ENCODE measurements at regions not wholly inside any gene's neighbourhood (a gene's known extent, or its start where the extent isn't known, plus 50 kb on each side); places are given as distances from the start of the nearest gene placed in this dataset.

DNA sequence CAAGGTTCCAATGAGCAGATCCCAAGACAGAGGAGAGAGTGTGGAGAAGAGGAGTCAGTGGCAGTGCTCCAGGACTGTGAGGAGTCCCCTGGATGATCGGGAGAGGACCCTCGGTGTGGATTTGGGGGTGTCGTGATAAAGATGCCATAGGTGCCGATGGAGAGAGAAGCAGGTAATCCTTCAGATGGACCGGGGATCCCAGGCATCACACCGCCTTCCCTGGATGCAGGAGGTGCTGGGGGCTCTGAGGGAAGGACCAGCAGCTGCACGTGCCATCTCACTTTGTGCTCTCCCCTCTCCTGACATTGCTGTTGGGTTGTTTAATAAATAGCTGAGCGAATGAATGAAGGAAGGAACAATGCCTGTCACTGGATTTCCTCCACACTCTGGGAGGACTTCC lies 744.1 kb downstream of the BRD1 start:
- Mint-ChIP-seq H3K9me3 (no peaks in the 10 kb centered on the region), H3K27ac (no peak overlapping the region), H3K4me3 (no peak overlapping the region), H3K27me3 (ENCODE audit: insufficient read depth, low read depth, poor library complexity) (peaks cover 4% of the 10 kb centered on the region), H3K4me1 (no peaks in the 10 kb centered on the region; the same call in 2 of the 3 replicates), H3K36me3 (ENCODE audit: low read depth) (no peaks in the 10 kb centered on the region)
- H3K36me3 ChIP-seq (ENCODE audit: insufficient read depth): peaks cover 6% of the 10 kb centered on the region; the same call in 1 of the 2 replicates
- DNase-seq (ENCODE audit: low spot score) (no peak), ATAC-seq (no peak)
- no peak overlapping the region for H3K27ac ChIP-seq (ENCODE audit: low read depth)
- H3F3A ChIP-seq (replicated peaks; ENCODE audit: low read depth): no peaks in the 10 kb centered on the region
- H3K27me3 ChIP-seq (ENCODE audit: insufficient read depth): no peaks in the 10 kb centered on the region
- no peak overlapping the region for H3K4me2 ChIP-seq
- no peaks in the 10 kb centered on the region for H4K20me1 ChIP-seq (replicated peaks; ENCODE audit: insufficient read depth)
- no peak overlapping the region for H2AFZ ChIP-seq
- H3K4me1 ChIP-seq (ENCODE audit: insufficient read depth): no peaks in the 10 kb centered on the region
- H3K9me2 ChIP-seq (ENCODE audit: insufficient read depth): no peaks in the 10 kb centered on the region
- TF ChIP-seq JUNB (IDR thresholded peaks at IDR 0.05; ENCODE audit: unreplicated experiment) (no peak), POLR2AphosphoS5 (IDR thresholded peaks at IDR 0.05; ENCODE audit: low read depth) (no peak)
- H3K4me3 ChIP-seq: no peak overlapping the region
- H3K79me2 ChIP-seq (replicated peaks; ENCODE audit: insufficient read depth): no peaks in the 10 kb centered on the region

DNA sequence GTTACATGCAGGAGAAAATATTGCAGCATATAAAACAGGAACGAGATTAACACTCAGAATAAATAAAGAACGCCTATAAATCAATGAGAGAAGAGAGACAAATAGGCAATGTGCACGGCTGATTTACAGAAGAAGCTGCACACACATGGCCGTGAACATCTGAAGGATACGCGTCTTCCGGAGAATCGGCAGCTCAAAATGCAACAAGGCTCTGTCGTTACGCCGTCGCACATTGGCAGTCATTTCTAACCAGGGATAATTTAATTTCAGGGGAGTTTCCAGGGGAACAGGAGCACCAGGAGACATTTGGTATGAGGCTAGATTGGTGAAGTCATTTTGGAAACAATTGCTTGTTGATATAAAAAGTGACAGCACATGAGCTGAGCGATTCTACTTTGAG lies 745.2 kb downstream of the BRD1 start:
- Histone ChIP-seq H3K36me3 (ENCODE audit: insufficient read depth) (peaks cover 6% of the 10 kb centered on the region; the same call in 1 of the 2 replicates), H3K27me3 (ENCODE audit: insufficient read depth) (no peaks in the 10 kb centered on the region), H3K79me2 (replicated peaks; ENCODE audit: insufficient read depth) (no peaks in the 10 kb centered on the region), H3K4me2 (no peak overlapping the region), H3K27ac (ENCODE audit: low read depth) (no peak overlapping the region), H4K20me1 (replicated peaks; ENCODE audit: insufficient read depth) (no peaks in the 10 kb centered on the region), H3K4me3 (no peak overlapping the region), H3F3A (replicated peaks; ENCODE audit: low read depth) (no peaks in the 10 kb centered on the region), H3K4me1 (ENCODE audit: insufficient read depth) (no peaks in the 10 kb centered on the region), H2AFZ (no peak overlapping the region), H3K9me2 (ENCODE audit: insufficient read depth) (no peaks in the 10 kb centered on the region)
- TF ChIP-seq JUNB (IDR thresholded peaks at IDR 0.05; ENCODE audit: unreplicated experiment): no peak
- no peak for TF ChIP-seq EZH2phosphoT487 (IDR thresholded peaks at IDR 0.05; ENCODE audit: unreplicated experiment)
- no peak for TF ChIP-seq STAT1 (IDR thresholded peaks at IDR 0.05; ENCODE audit: unreplicated experiment)
- TF ChIP-seq, protein P1, sequence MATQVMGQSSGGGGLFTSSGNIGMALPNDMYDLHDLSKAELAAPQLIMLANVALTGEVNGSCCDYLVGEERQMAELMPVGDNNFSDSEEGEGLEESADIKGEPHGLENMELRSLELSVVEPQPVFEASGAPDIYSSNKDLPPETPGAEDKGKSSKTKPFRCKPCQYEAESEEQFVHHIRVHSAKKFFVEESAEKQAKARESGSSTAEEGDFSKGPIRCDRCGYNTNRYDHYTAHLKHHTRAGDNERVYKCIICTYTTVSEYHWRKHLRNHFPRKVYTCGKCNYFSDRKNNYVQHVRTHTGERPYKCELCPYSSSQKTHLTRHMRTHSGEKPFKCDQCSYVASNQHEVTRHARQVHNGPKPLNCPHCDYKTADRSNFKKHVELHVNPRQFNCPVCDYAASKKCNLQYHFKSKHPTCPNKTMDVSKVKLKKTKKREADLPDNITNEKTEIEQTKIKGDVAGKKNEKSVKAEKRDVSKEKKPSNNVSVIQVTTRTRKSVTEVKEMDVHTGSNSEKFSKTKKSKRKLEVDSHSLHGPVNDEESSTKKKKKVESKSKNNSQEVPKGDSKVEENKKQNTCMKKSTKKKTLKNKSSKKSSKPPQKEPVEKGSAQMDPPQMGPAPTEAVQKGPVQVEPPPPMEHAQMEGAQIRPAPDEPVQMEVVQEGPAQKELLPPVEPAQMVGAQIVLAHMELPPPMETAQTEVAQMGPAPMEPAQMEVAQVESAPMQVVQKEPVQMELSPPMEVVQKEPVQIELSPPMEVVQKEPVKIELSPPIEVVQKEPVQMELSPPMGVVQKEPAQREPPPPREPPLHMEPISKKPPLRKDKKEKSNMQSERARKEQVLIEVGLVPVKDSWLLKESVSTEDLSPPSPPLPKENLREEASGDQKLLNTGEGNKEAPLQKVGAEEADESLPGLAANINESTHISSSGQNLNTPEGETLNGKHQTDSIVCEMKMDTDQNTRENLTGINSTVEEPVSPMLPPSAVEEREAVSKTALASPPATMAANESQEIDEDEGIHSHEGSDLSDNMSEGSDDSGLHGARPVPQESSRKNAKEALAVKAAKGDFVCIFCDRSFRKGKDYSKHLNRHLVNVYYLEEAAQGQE (IDR thresholded peaks at IDR 0.05; ENCODE audit: unreplicated experiment): no peak
- H3K4me1 Mint-ChIP-seq: no peaks in the 10 kb centered on the region; the same call in 2 of the 3 replicates
- ATAC-seq (no peak), DNase-seq (ENCODE audit: low spot score) (no peak)
- peaks cover 4% of the 10 kb centered on the region for H3K27me3 Mint-ChIP-seq (ENCODE audit: insufficient read depth, low read depth, poor library complexity)
- no peak overlapping the region for H3K4me3 Mint-ChIP-seq
- H3K9me3 Mint-ChIP-seq: no peaks in the 10 kb centered on the region
- no peaks in the 10 kb centered on the region for H3K36me3 Mint-ChIP-seq (ENCODE audit: low read depth)
- H3K27ac Mint-ChIP-seq: no peak overlapping the region

DNA sequence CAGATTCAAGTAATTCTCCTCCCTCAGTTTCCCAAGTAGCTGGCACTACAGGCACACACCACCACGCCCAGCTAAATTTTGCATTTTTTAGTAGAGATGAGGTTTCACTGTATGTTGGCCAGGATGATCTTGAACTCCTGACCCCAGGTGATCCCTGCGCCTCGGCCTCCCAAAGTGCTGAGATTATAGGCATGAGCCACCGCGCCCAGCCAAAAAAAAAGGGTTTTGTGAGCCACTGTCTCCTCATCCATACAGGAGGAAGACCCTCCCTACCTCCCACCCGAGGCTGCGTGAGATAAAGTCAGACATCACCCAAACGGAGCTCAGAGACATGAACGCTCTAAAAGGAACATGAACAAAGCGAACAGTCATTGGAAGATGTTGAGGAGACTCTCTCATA lies 745.7 kb downstream of the BRD1 start:
- H3K4me3 ChIP-seq: no peak overlapping the region
- H4K20me1 ChIP-seq (replicated peaks; ENCODE audit: insufficient read depth): no peaks in the 10 kb centered on the region
- H2AFZ ChIP-seq: no peak overlapping the region
- H3K9me2 ChIP-seq (ENCODE audit: insufficient read depth): no peaks in the 10 kb centered on the region
- H3K4me1 ChIP-seq (ENCODE audit: insufficient read depth): no peaks in the 10 kb centered on the region
- Mint-ChIP-seq H3K9me3 (no peaks in the 10 kb centered on the region), H3K27me3 (ENCODE audit: insufficient read depth, low read depth, poor library complexity) (peaks cover 4% of the 10 kb centered on the region), H3K27ac (no peak overlapping the region), H3K4me3 (no peak overlapping the region), H3K4me1 (no peaks in the 10 kb centered on the region; the same call in 2 of the 3 replicates), H3K36me3 (ENCODE audit: low read depth) (no peaks in the 10 kb centered on the region)
- H3K27ac ChIP-seq (ENCODE audit: low read depth): no peak overlapping the region
- no peak overlapping the region for H3K4me2 ChIP-seq
- DNase-seq (ENCODE audit: low spot score): no peak
- no peaks in the 10 kb centered on the region for H3F3A ChIP-seq (replicated peaks; ENCODE audit: low read depth)
- H3K27me3 ChIP-seq (ENCODE audit: insufficient read depth): no peaks in the 10 kb centered on the region
- H3K79me2 ChIP-seq (replicated peaks; ENCODE audit: insufficient read depth): no peaks in the 10 kb centered on the region
- peaks cover 6% of the 10 kb centered on the region; the same call in 1 of the 2 replicates for H3K36me3 ChIP-seq (ENCODE audit: insufficient read depth)
- no peak for ATAC-seq
- no peak for TF ChIP-seq POLR2AphosphoS5 (IDR thresholded peaks at IDR 0.05; ENCODE audit: low read depth)
- TF ChIP-seq STAT1 (IDR thresholded peaks at IDR 0.05; ENCODE audit: unreplicated experiment): no peak
- TF ChIP-seq CREB1 (CRISPR knock-in tag; IDR thresholded peaks at IDR 0.05; ENCODE audit: low read depth): no peak
- no peak for TF ChIP-seq EZH2 (IDR thresholded peaks at IDR 0.05; ENCODE audit: low read depth, unreplicated experiment)
- no peak for TF ChIP-seq ZNF114 (CRISPR knock-in tag; IDR thresholded peaks at IDR 0.05)
- TF ChIP-seq, protein P2, sequence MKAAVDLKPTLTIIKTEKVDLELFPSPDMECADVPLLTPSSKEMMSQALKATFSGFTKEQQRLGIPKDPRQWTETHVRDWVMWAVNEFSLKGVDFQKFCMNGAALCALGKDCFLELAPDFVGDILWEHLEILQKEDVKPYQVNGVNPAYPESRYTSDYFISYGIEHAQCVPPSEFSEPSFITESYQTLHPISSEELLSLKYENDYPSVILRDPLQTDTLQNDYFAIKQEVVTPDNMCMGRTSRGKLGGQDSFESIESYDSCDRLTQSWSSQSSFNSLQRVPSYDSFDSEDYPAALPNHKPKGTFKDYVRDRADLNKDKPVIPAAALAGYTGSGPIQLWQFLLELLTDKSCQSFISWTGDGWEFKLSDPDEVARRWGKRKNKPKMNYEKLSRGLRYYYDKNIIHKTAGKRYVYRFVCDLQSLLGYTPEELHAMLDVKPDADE (IDR thresholded peaks at IDR 0.05): no peak
- TF ChIP-seq EZH2phosphoT487 (IDR thresholded peaks at IDR 0.05; ENCODE audit: unreplicated experiment): no peak
- TF ChIP-seq, protein P1 (IDR thresholded peaks at IDR 0.05; ENCODE audit: unreplicated experiment): no peak
- no peak for TF ChIP-seq NANOG (IDR thresholded peaks at IDR 0.05; ENCODE audit: borderline replicate concordance)

All from GM23338 (cell line).